Ovary (tissue), 3 donors: ENCODE measurements at regions not wholly inside any gene's neighbourhood (a gene's known extent, or its start where the extent isn't known, plus 50 kb on each side); places are given as distances from the start of the nearest gene placed in this dataset.

Experiments
- EP300 ChIP-seq: sonication (generic); formaldehyde crosslinking; IDR thresholded peaks from one replicate; pipeline ENCODE4 v1.6.1; 2017; ENCODE audit warnings: antibody characterized with exemption
- POLR2A ChIP-seq: fragments of 450-650 bp; IDR thresholded peaks from one replicate; pipeline ENCODE4 v1.6.1; 2017; ENCODE audit warnings: antibody characterized with exemption, mild to moderate bottlenecking, moderate library complexity
- TF ChIP-seq, protein P1 (sequence below), 3 donors: fragments of 450-650 bp in 2 of 3; fragments of 200-600 bp in 1 of 3; IDR thresholded peaks; one replicate each; pipeline versions ENCODE4 v1.5.1 to v1.8.0; 2016 to 2022; ENCODE audit warnings: antibody characterized with exemption in 3 of 3, mild to moderate bottlenecking in 1 of 3
- donor health status: DM: no; HTN: no; CAD: no.

DNA sequence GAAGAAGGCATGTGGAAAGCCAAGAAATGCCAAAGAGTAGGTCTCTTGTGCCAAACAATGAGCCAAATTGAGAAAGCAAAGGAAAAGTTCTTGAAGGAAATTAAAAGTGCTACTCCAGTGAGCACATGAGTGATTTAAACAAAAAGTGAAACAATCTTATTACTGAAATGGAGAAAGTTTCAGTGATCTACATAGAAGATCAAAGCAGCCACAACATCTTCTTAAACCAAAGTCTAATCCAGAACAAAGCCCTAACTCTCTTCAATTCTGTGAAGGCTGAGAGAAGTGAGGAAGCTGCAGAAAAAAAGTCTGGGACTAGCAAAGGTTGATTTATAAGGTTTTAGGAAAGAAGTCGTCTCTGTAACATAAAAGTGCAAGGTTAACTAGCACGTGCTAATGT, 259.6 kb downstream of the FLRT2 start:
- TF ChIP-seq, protein P1, sequence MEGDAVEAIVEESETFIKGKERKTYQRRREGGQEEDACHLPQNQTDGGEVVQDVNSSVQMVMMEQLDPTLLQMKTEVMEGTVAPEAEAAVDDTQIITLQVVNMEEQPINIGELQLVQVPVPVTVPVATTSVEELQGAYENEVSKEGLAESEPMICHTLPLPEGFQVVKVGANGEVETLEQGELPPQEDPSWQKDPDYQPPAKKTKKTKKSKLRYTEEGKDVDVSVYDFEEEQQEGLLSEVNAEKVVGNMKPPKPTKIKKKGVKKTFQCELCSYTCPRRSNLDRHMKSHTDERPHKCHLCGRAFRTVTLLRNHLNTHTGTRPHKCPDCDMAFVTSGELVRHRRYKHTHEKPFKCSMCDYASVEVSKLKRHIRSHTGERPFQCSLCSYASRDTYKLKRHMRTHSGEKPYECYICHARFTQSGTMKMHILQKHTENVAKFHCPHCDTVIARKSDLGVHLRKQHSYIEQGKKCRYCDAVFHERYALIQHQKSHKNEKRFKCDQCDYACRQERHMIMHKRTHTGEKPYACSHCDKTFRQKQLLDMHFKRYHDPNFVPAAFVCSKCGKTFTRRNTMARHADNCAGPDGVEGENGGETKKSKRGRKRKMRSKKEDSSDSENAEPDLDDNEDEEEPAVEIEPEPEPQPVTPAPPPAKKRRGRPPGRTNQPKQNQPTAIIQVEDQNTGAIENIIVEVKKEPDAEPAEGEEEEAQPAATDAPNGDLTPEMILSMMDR (IDR thresholded peaks at IDR 0.05): no peak
- TF ChIP-seq EP300 (no peak), POLR2A (no peak)
